ENCODE measurements at regions not wholly inside any gene's neighbourhood (a gene's known extent, or its start where the extent isn't known, plus 50 kb on each side); places are given as distances from the start of the nearest gene placed in this dataset.

DNA sequence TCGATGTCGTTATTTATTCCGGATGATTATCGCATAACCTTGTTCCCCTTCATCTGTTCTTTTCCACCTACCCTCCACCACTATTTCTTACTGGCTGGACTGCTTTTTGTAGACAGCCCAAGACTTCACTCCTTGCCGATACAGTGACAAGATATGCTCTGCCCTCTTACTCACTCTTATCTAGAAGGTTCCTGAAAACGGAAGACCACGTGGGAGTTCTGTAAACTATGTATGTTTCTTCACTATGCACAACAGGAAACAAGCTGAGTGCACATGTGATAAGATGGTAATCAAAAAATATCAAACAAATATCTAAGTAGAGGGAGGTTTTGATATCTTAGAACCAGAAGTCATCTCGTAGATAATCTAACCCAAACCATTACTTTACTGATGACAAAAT lies 122.9 kb upstream of the ARHGAP20 start:
- no peak overlapping the region for H2AFZ ChIP-seq (ENCODE audit: low read length)
- no peak overlapping the region for H2AK5ac ChIP-seq (ENCODE audit: low read depth, low read length)
- no peak overlapping the region for H3K4ac ChIP-seq (ENCODE audit: low read length)
- H3K9me3 ChIP-seq (replicated peaks in 1 of 2; ENCODE audit: control insufficient read depth in 2 of 2, insufficient read depth in 1 of 2, low read depth in 1 of 2, low read length in 2 of 2): no peaks in the 10 kb centered on the region
- no CpG with 5 or more reads among the region's 8 CpGs for WGBS, 2 donors (ENCODE audit: extremely low coverage in 2 of 2, insufficient read length in 2 of 2, insufficient replicate concordance in 1 of 2)
- H3K27ac ChIP-seq (replicated peaks; ENCODE audit: low read length): no peak overlapping the region
- no peak for DNase-seq (ENCODE audit: low spot score)
- H2BK12ac ChIP-seq (ENCODE audit: low read length): no peak overlapping the region
- no peak overlapping the region for H2BK5ac ChIP-seq (ENCODE audit: low read length)
- no peak overlapping the region for H3K4me3 ChIP-seq (ENCODE audit: low read length in 2 of 2)
- no peak overlapping the region for H4K8ac ChIP-seq (ENCODE audit: low read depth, low read length)
- no peaks in the 10 kb centered on the region for H3K79me1 ChIP-seq (ENCODE audit: low read depth, low read length)
- H3K9ac ChIP-seq (ENCODE audit: low read depth, low read length, poor library complexity): no peak overlapping the region
- H3K14ac ChIP-seq (ENCODE audit: low read length): no peak overlapping the region
- H3K36me3 ChIP-seq (replicated peaks in 1 of 2; ENCODE audit: control insufficient read depth in 2 of 2, insufficient read depth in 2 of 2, low read length in 2 of 2): no peaks in the 10 kb centered on the region
- no peak overlapping the region for H4K91ac ChIP-seq (ENCODE audit: low read depth, low read length, poor library complexity)
- H3K4me1 ChIP-seq (ENCODE audit: control insufficient read depth in 2 of 2, insufficient read depth in 1 of 2, low read depth in 1 of 2, low read length in 2 of 2): no peaks in the 10 kb centered on the region
- no peak overlapping the region for H3K18ac ChIP-seq (ENCODE audit: low read length)
- H3K23ac ChIP-seq (ENCODE audit: low read depth, low read length, poor library complexity): no peak overlapping the region
- no peaks in the 10 kb centered on the region for H3K27me3 ChIP-seq (ENCODE audit: control insufficient read depth in 3 of 3, insufficient read depth in 3 of 3, low read depth in 1 of 3, low read length in 3 of 3)
- H2BK15ac ChIP-seq (ENCODE audit: low read length): no peak overlapping the region
- no peak overlapping the region for H3K4me2 ChIP-seq (ENCODE audit: insufficient read depth, low read length, poor library complexity, severe bottlenecking)
- H2BK120ac ChIP-seq (ENCODE audit: low read depth, low read length): no peak overlapping the region

DNA sequence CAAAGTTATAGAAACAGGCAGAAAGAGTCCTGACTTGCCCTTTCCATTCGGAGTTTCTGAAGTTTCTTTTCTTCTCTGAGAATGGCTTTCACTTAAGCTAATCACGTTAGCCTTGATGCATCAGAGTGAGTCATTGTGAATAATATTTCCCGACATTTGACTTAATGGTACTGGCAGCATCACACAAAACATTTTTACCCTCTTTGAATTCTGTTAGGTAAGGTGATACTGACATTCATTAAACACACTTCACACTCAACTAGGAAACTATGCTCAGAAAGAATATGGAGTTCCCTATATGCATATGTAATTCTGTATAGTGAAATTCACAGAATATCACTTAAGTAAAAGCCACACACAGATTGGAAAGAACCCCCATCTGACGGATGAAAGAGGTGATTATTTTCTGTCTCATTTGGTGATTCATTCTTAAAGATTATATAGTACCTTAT lies 120.8 kb upstream of the ARHGAP20 start:
- Histone ChIP-seq H3K14ac (ENCODE audit: low read length) (no peak overlapping the region), H2BK5ac (ENCODE audit: low read length) (no peak overlapping the region), H3K9ac (ENCODE audit: low read depth, low read length, poor library complexity) (no peak overlapping the region), H3K4me3 (ENCODE audit: low read length in 2 of 2) (no peak overlapping the region), H4K8ac (ENCODE audit: low read depth, low read length) (no peak overlapping the region), H3K27ac (replicated peaks; ENCODE audit: low read length) (no peak overlapping the region), H4K91ac (ENCODE audit: low read depth, low read length, poor library complexity) (no peak overlapping the region), H3K18ac (ENCODE audit: low read length) (no peak overlapping the region), H2BK120ac (ENCODE audit: low read depth, low read length) (no peak overlapping the region), H2BK12ac (ENCODE audit: low read length) (no peak overlapping the region), H2AK5ac (ENCODE audit: low read depth, low read length) (no peak overlapping the region), H3K27me3 (ENCODE audit: control insufficient read depth in 3 of 3, insufficient read depth in 3 of 3, low read depth in 1 of 3, low read length in 3 of 3) (no peaks in the 10 kb centered on the region), H2BK15ac (ENCODE audit: low read length) (no peak overlapping the region), H3K23ac (ENCODE audit: low read depth, low read length, poor library complexity) (no peak overlapping the region), H2AFZ (ENCODE audit: low read length) (no peak overlapping the region), H3K4me1 (ENCODE audit: control insufficient read depth in 2 of 2, insufficient read depth in 1 of 2, low read depth in 1 of 2, low read length in 2 of 2) (no peaks in the 10 kb centered on the region), H3K36me3 (replicated peaks in 1 of 2; ENCODE audit: control insufficient read depth in 2 of 2, insufficient read depth in 2 of 2, low read length in 2 of 2) (no peaks in the 10 kb centered on the region), H3K9me3 (replicated peaks in 1 of 2; ENCODE audit: control insufficient read depth in 2 of 2, insufficient read depth in 1 of 2, low read depth in 1 of 2, low read length in 2 of 2) (no peaks in the 10 kb centered on the region), H3K4ac (ENCODE audit: low read length) (no peak overlapping the region), H3K4me2 (ENCODE audit: insufficient read depth, low read length, poor library complexity, severe bottlenecking) (no peak overlapping the region), H3K79me1 (ENCODE audit: low read depth, low read length) (no peaks in the 10 kb centered on the region)
- no peak for DNase-seq (ENCODE audit: low spot score)
- no CpG with 5 or more reads among the region's 4 CpGs for WGBS, 2 donors (ENCODE audit: extremely low coverage in 2 of 2, insufficient read length in 2 of 2, insufficient replicate concordance in 1 of 2)

DNA sequence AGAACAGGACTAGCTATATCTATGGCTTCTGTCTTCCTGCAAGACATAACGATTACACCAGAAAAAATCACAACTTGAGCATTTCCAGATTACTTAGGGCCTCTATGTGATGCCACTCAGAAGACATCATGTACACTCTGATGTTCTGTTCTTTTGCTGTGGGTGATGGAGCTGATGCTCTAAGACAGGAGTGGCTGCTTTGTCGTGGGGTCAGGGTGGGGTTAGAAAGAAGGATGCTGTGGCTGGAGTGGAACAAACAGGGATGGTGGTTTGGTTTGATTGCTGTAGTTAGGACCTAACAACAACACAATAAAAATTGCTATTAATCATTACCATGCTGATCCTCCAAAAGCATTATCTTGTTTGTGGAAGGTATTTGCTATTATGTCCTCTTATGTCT lies 120.3 kb upstream of the ARHGAP20 start:
- Histone ChIP-seq H3K27me3 (ENCODE audit: control insufficient read depth in 3 of 3, insufficient read depth in 3 of 3, low read depth in 1 of 3, low read length in 3 of 3) (no peaks in the 10 kb centered on the region), H3K27ac (replicated peaks; ENCODE audit: low read length) (no peak overlapping the region), H2BK5ac (ENCODE audit: low read length) (no peak overlapping the region), H4K91ac (ENCODE audit: low read depth, low read length, poor library complexity) (no peak overlapping the region), H3K14ac (ENCODE audit: low read length) (no peak overlapping the region), H2AK5ac (ENCODE audit: low read depth, low read length) (no peak overlapping the region), H2BK12ac (ENCODE audit: low read length) (no peak overlapping the region), H2AFZ (ENCODE audit: low read length) (no peak overlapping the region), H3K4me3 (ENCODE audit: low read length in 2 of 2) (no peak overlapping the region), H2BK15ac (ENCODE audit: low read length) (no peak overlapping the region), H3K23ac (ENCODE audit: low read depth, low read length, poor library complexity) (no peak overlapping the region), H3K4me1 (ENCODE audit: control insufficient read depth in 2 of 2, insufficient read depth in 1 of 2, low read depth in 1 of 2, low read length in 2 of 2) (no peaks in the 10 kb centered on the region), H3K9ac (ENCODE audit: low read depth, low read length, poor library complexity) (no peak overlapping the region), H3K4ac (ENCODE audit: low read length) (no peak overlapping the region), H3K18ac (ENCODE audit: low read length) (no peak overlapping the region), H3K9me3 (replicated peaks in 1 of 2; ENCODE audit: control insufficient read depth in 2 of 2, insufficient read depth in 1 of 2, low read depth in 1 of 2, low read length in 2 of 2) (no peaks in the 10 kb centered on the region), H2BK120ac (ENCODE audit: low read depth, low read length) (no peak overlapping the region), H3K4me2 (ENCODE audit: insufficient read depth, low read length, poor library complexity, severe bottlenecking) (no peak overlapping the region), H4K8ac (ENCODE audit: low read depth, low read length) (no peak overlapping the region), H3K36me3 (replicated peaks in 1 of 2; ENCODE audit: control insufficient read depth in 2 of 2, insufficient read depth in 2 of 2, low read length in 2 of 2) (no peaks in the 10 kb centered on the region), H3K79me1 (ENCODE audit: low read depth, low read length) (no peaks in the 10 kb centered on the region)
- DNase-seq (ENCODE audit: low spot score): no peak
- no CpG with 5 or more reads among the region's 2 CpGs for whole genome bisulfite sequencing, 2 donors (ENCODE audit: extremely low coverage in 2 of 2, insufficient read length in 2 of 2, insufficient replicate concordance in 1 of 2)

DNA sequence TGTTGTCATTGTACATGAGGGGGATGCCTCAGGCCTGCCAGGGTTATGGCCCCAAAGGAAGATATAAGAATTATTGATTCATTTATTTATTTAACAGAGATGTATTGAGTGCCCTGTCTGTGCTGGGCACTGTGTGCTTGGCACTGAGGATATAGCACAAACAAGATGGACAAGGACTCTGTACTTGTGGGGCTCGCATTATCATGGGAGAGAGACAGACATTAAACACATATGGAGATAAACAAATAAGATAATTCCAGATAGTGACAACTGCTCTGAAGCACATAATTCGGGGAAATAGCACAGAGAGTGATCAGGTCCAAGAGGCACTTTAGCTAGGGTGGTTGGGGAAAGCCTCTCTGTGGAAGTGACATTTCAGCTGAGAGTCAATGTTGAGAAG lies 119.8 kb upstream of the ARHGAP20 start:
- WGBS, 2 donors (ENCODE audit: extremely low coverage in 2 of 2, insufficient read length in 2 of 2, insufficient replicate concordance in 1 of 2): no CpG with 5 or more reads among the region's 2 CpGs
- no peak overlapping the region for H2AK5ac ChIP-seq (ENCODE audit: low read depth, low read length)

More for the DNA sequence above, 119.8 kb upstream of the ARHGAP20 start:
- no peak overlapping the region for H3K23ac ChIP-seq (ENCODE audit: low read depth, low read length, poor library complexity)
- no peak overlapping the region for H3K4me3 ChIP-seq (ENCODE audit: low read length in 2 of 2)
- DNase-seq (ENCODE audit: low spot score): no peak
- no peak overlapping the region for H3K9ac ChIP-seq (ENCODE audit: low read depth, low read length, poor library complexity)
- H3K4me2 ChIP-seq (ENCODE audit: insufficient read depth, low read length, poor library complexity, severe bottlenecking): no peak overlapping the region
- H3K36me3 ChIP-seq (replicated peaks in 1 of 2; ENCODE audit: control insufficient read depth in 2 of 2, insufficient read depth in 2 of 2, low read length in 2 of 2): no peaks in the 10 kb centered on the region
- no peaks in the 10 kb centered on the region for H3K27me3 ChIP-seq (ENCODE audit: control insufficient read depth in 3 of 3, insufficient read depth in 3 of 3, low read depth in 1 of 3, low read length in 3 of 3)
- H3K4me1 ChIP-seq (ENCODE audit: control insufficient read depth in 2 of 2, insufficient read depth in 1 of 2, low read depth in 1 of 2, low read length in 2 of 2): no peaks in the 10 kb centered on the region
- H3K18ac ChIP-seq (ENCODE audit: low read length): no peak overlapping the region
- H2AFZ ChIP-seq (ENCODE audit: low read length): no peak overlapping the region
- no peak overlapping the region for H2BK15ac ChIP-seq (ENCODE audit: low read length)
- no peak overlapping the region for H2BK120ac ChIP-seq (ENCODE audit: low read depth, low read length)
- no peak overlapping the region for H4K8ac ChIP-seq (ENCODE audit: low read depth, low read length)
- no peak overlapping the region for H3K14ac ChIP-seq (ENCODE audit: low read length)
- no peaks in the 10 kb centered on the region for H3K79me1 ChIP-seq (ENCODE audit: low read depth, low read length)
- H2BK5ac ChIP-seq (ENCODE audit: low read length): no peak overlapping the region
- no peak overlapping the region for H3K27ac ChIP-seq (replicated peaks; ENCODE audit: low read length)
- H2BK12ac ChIP-seq (ENCODE audit: low read length): no peak overlapping the region
- no peak overlapping the region for H3K4ac ChIP-seq (ENCODE audit: low read length)
- no peak overlapping the region for H4K91ac ChIP-seq (ENCODE audit: low read depth, low read length, poor library complexity)
- H3K9me3 ChIP-seq (replicated peaks in 1 of 2; ENCODE audit: control insufficient read depth in 2 of 2, insufficient read depth in 1 of 2, low read depth in 1 of 2, low read length in 2 of 2): no peaks in the 10 kb centered on the region

Data from neuronal stem cell (in vitro differentiated cells).